WTC11 (cell line): ENCODE measurements at regions not wholly inside any gene's neighbourhood (a gene's known extent, or its start where the extent isn't known, plus 50 kb on each side); places are given as distances from the start of the nearest gene placed in this dataset.

ENCODE experiments used
- CTCF ChIP-seq: fragments of 200-600 bp; IDR thresholded peaks from 2 replicates; pipeline ENCODE4 v1.8.0; 2022; ENCODE audit warnings: antibody characterized with exemption
- ERG ChIP-seq: fragments of 250-450 bp; sonication (Bioruptor Pico); IDR thresholded peaks from 2 replicates; pipeline ENCODE4 v1.8.0; 2021; ENCODE audit warnings: mild to moderate bottlenecking
- ETV6 ChIP-seq: sonication (generic); formaldehyde crosslinking; IDR thresholded peaks from 2 replicates; pipeline ENCODE4 v1.8.1; 2022; ENCODE audit warnings: mild to moderate bottlenecking, missing genetic modification reagents
- FOXP1 ChIP-seq: sonication (generic); formaldehyde crosslinking; IDR thresholded peaks from 2 replicates; pipeline ENCODE4 v1.8.0; 2022; ENCODE audit warnings: missing genetic modification reagents, mild to moderate bottlenecking, moderate library complexity, borderline replicate concordance
- GABPB1 ChIP-seq: sonication (generic); formaldehyde crosslinking; IDR thresholded peaks from 2 replicates; pipeline ENCODE4 v1.8.1; 2023; ENCODE audit warnings: mild to moderate bottlenecking, missing genetic modification reagents
- MLX ChIP-seq: sonication (generic); formaldehyde crosslinking; IDR thresholded peaks from 2 replicates; pipeline ENCODE4 v1.8.1; 2023; ENCODE audit warnings: mild to moderate bottlenecking, missing genetic modification reagents, moderate library complexity
- NFATC4 ChIP-seq: fragments of 250-450 bp; sonication (Bioruptor Pico); IDR thresholded peaks from 2 replicates; pipeline ENCODE4 v1.9.0; 2021; ENCODE audit warnings: mild to moderate bottlenecking
- RELA ChIP-seq: sonication (generic); formaldehyde crosslinking; IDR thresholded peaks from 2 replicates; pipeline ENCODE4 v1.8.1; 2022; ENCODE audit warnings: missing genetic modification reagents, mild to moderate bottlenecking, borderline replicate concordance
- SP1 ChIP-seq: sonication (generic); formaldehyde crosslinking; conservative IDR thresholded peaks from 2 replicates; pipeline ENCODE4 v1.8.1; 2022; ENCODE audit warnings: missing genetic modification reagents
- USF1 ChIP-seq: sonication (generic); formaldehyde crosslinking; IDR thresholded peaks from 2 replicates; pipeline ENCODE4 v1.8.0; 2022; ENCODE audit warnings: mild to moderate bottlenecking, missing genetic modification reagents
- ZNF232 ChIP-seq: sonication (generic); formaldehyde crosslinking; IDR thresholded peaks from 2 replicates; pipeline ENCODE4 v1.8.0; 2022; ENCODE audit warnings: mild to moderate bottlenecking, missing genetic modification reagents
- ZNF317 ChIP-seq: sonication (generic); formaldehyde crosslinking; IDR thresholded peaks from 2 replicates; pipeline ENCODE4 v1.8.1; 2023; ENCODE audit warnings: low read depth, mild to moderate bottlenecking, moderate library complexity, missing genetic modification reagents, borderline replicate concordance
- ZNF416 ChIP-seq: fragments of 250-450 bp; sonication (Bioruptor Pico); IDR thresholded peaks from 2 replicates; pipeline ENCODE4 v1.9.0; 2021; ENCODE audit warnings: mild to moderate bottlenecking, inconsistent platforms
- ZNF532 ChIP-seq: fragments of 250-450 bp; sonication (Bioruptor Pico); IDR thresholded peaks from 2 replicates; pipeline ENCODE4 v1.9.0; 2021; ENCODE audit warnings: mild to moderate bottlenecking, borderline replicate concordance
- ZSCAN18 ChIP-seq: fragments of 250-450 bp; sonication (Bioruptor Pico); IDR thresholded peaks from 2 replicates; pipeline ENCODE4 v2.1.2; 2022; ENCODE audit warnings: mild to moderate bottlenecking, moderate library complexity

GRCh38 chr7:67392596-67393438, 396.2 kb downstream of the TYW1 start (continued):
- peak; percentile 60; the same call in 1 of the 2 replicates for TF ChIP-seq ZNF532 (CRISPR knock-in tag)
- no peak for TF ChIP-seq USF1 (CRISPR knock-in tag)
- no peak for TF ChIP-seq SP1 (CRISPR knock-in tag)
- 0 out of 2 replicates have a peak, but pooled peaks have one; percentile 61 for TF ChIP-seq ERG (CRISPR knock-in tag)
- TF ChIP-seq ZNF416: 0 out of 2 replicates have a peak, but pooled peaks have one; percentile 30
- TF ChIP-seq MLX (CRISPR knock-in tag): no peak
- no peak for TF ChIP-seq CTCF
- TF ChIP-seq GABPB1 (CRISPR knock-in tag): no peak
- no peak for TF ChIP-seq RELA (CRISPR knock-in tag)
- peak; percentile 58; the same call in 1 of the 2 replicates for TF ChIP-seq NFATC4 (CRISPR knock-in tag)
- no peak for TF ChIP-seq FOXP1 (CRISPR knock-in tag)
- TF ChIP-seq ETV6 (CRISPR knock-in tag): no peak
- TF ChIP-seq ZNF317 (CRISPR knock-in tag): no peak
- no peak for TF ChIP-seq ZNF232 (CRISPR knock-in tag)
- TF ChIP-seq ZSCAN18 (CRISPR knock-in tag): no peak
- TF ChIP-seq, all 79 proteins: peak for 7
